ENCODE measurements at regions not wholly inside any gene's neighbourhood (a gene's known extent, or its start where the extent isn't known, plus 50 kb on each side); places are given as distances from the start of the nearest gene placed in this dataset.
A peak's percentile ranks its signal among the peaks of the same experiment; 100 is the strongest.

DNA sequence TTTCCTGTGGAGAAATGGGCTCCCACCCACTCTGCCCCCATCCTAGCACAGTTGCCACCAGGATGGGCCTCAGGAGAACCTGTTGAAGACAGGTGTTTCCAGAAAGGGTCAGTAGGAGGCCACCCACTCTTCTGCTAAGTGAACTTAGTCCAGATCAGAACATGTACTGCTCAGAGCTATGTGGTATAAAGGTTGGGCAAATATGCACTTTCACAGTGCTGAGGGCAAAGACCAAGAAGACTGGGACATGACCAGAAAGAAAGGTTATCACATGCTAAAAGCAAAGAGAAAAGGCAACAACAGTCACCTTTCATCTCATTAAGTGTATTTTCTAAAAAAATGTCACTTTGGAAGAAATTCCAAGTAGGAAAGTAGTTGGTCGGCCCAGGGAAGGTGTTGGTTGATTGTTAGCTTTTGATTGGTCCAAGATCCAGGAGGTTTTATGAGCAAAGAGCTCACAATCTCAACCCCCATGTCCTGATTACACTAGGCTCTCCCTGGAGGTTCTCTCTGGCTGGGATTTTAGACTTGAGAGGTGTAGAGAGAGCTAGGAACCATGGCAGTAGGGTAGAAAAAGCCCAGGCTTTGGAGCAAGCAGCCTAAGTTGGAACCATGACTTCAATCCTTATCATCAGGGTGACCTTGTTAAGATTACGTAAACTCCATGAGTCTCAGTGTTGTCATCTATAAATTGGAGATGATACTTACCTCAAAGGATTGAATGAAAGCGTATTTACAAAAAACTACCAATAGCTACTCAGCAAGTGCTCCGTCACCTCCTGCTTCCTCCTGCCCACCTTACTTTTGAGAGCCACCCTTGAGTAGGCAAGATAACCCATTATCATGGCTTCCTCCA lies 102.6 kb downstream of the GLUL start (continued):
- TF ChIP-seq, protein P1, sequence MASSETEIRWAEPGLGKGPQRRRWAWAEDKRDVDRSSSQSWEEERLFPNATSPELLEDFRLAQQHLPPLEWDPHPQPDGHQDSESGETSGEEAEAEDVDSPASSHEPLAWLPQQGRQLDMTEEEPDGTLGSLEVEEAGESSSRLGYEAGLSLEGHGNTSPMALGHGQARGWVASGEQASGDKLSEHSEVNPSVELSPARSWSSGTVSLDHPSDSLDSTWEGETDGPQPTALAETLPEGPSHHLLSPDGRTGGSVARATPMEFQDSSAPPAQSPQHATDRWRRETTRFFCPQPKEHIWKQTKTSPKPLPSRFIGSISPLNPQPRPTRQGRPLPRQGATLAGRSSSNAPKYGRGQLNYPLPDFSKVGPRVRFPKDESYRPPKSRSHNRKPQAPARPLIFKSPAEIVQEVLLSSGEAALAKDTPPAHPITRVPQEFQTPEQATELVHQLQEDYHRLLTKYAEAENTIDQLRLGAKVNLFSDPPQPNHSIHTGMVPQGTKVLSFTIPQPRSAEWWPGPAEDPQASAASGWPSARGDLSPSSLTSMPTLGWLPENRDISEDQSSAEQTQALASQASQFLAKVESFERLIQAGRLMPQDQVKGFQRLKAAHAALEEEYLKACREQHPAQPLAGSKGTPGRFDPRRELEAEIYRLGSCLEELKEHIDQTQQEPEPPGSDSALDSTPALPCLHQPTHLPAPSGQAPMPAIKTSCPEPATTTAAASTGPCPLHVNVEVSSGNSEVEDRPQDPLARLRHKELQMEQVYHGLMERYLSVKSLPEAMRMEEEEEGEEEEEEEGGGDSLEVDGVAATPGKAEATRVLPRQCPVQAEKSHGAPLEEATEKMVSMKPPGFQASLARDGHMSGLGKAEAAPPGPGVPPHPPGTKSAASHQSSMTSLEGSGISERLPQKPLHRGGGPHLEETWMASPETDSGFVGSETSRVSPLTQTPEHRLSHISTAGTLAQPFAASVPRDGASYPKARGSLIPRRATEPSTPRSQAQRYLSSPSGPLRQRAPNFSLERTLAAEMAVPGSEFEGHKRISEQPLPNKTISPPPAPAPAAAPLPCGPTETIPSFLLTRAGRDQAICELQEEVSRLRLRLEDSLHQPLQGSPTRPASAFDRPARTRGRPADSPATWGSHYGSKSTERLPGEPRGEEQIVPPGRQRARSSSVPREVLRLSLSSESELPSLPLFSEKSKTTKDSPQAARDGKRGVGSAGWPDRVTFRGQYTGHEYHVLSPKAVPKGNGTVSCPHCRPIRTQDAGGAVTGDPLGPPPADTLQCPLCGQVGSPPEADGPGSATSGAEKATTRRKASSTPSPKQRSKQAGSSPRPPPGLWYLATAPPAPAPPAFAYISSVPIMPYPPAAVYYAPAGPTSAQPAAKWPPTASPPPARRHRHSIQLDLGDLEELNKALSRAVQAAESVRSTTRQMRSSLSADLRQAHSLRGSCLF (CRISPR knock-in tag; IDR thresholded peaks at IDR 0.05; ENCODE audit: borderline replicate concordance), result no peak
- peak; percentile 60; the same call in 1 of the 2 replicates for TF ChIP-seq HINFP (CRISPR knock-in tag; IDR thresholded peaks at IDR 0.05; ENCODE audit: low read depth)
- no peak for TF ChIP-seq DNMT3B (CRISPR knock-in tag; conservative IDR thresholded peaks at IDR 0.05)
- TF ChIP-seq GMEB2 (CRISPR knock-in tag; IDR thresholded peaks at IDR 0.05; ENCODE audit: low read depth), result no peak
- TF ChIP-seq U2AF1 (optimal IDR thresholded peaks at IDR 0.05; ENCODE audit: low read depth, low read length), result no peak
- TF ChIP-seq, protein P2, sequence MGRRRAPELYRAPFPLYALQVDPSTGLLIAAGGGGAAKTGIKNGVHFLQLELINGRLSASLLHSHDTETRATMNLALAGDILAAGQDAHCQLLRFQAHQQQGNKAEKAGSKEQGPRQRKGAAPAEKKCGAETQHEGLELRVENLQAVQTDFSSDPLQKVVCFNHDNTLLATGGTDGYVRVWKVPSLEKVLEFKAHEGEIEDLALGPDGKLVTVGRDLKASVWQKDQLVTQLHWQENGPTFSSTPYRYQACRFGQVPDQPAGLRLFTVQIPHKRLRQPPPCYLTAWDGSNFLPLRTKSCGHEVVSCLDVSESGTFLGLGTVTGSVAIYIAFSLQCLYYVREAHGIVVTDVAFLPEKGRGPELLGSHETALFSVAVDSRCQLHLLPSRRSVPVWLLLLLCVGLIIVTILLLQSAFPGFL (CRISPR knock-in tag; IDR thresholded peaks at IDR 0.05), result no peak
- no peak for TF ChIP-seq GTF2F1 (IDR thresholded peaks at IDR 0.05; ENCODE audit: low read length)
- peak; percentile 33; the same call in 1 of the 2 replicates for TF ChIP-seq ZNF652 (CRISPR knock-in tag; IDR thresholded peaks at IDR 0.05; ENCODE audit: borderline replicate concordance, low read depth)
- TF ChIP-seq, protein P3, sequence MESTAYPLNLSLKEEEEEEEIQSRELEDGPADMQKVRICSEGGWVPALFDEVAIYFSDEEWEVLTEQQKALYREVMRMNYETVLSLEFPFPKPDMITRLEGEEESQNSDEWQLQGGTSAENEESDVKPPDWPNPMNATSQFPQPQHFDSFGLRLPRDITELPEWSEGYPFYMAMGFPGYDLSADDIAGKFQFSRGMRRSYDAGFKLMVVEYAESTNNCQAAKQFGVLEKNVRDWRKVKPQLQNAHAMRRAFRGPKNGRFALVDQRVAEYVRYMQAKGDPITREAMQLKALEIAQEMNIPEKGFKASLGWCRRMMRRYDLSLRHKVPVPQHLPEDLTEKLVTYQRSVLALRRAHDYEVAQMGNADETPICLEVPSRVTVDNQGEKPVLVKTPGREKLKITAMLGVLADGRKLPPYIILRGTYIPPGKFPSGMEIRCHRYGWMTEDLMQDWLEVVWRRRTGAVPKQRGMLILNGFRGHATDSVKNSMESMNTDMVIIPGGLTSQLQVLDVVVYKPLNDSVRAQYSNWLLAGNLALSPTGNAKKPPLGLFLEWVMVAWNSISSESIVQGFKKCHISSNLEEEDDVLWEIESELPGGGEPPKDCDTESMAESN (CRISPR knock-in tag; conservative IDR thresholded peaks at IDR 0.05), result 0 out of 2 replicates have a peak, but pooled peaks have one; percentile 39
- no peak for TF ChIP-seq CBFB (CRISPR knock-in tag; IDR thresholded peaks at IDR 0.05)
- TF ChIP-seq GZF1 (CRISPR knock-in tag; IDR thresholded peaks at IDR 0.05), result no peak
- TF ChIP-seq TBL1XR1 (IDR thresholded peaks at IDR 0.05; ENCODE audit: borderline replicate concordance, low read length, partially characterized antibody), result peak; percentile 86
- TF ChIP-seq CBX2 (IDR thresholded peaks at IDR 0.05; ENCODE audit: low read depth, low read length), result no peak
- no peak for TF ChIP-seq CBX2 (CRISPR knock-in tag; IDR thresholded peaks at IDR 0.05; ENCODE audit: low read depth)
- 0 out of 2 replicates have a peak, but pooled peaks have one; percentile 31 for TF ChIP-seq ZNF205 (CRISPR knock-in tag; IDR thresholded peaks at IDR 0.05)
- peak; percentile 85; the same call in 1 of the 2 replicates for TF ChIP-seq IRF2 (CRISPR knock-in tag; IDR thresholded peaks at IDR 0.05)
- no peak for TF ChIP-seq ZNF451 (CRISPR knock-in tag; IDR thresholded peaks at IDR 0.05)
- TF ChIP-seq HNRNPLL (IDR thresholded peaks at IDR 0.05; ENCODE audit: low read depth, low read length, poor library complexity, severe bottlenecking), result no peak
